GM12878 (cell line): ENCODE measurements at regions not wholly inside any gene's neighbourhood (a gene's known extent, or its start where the extent isn't known, plus 50 kb on each side); places are given as distances from the start of the nearest gene placed in this dataset.

Source experiments
- ATAC-seq: fragments of 200-7000 bp; cut with Tn5 transposase; 3 replicates; pipeline ENCODE4 v1.9.1; 2020; ENCODE audit warnings: mild to moderate bottlenecking, moderate library complexity
- BruUV-seq: library from RNA; stranded (reverse); fragments of 400-500 nt; replicated peaks from 2 replicates; lab custom pipeline; 2021; lab: Mats Ljungman, UMichigan
- CTCF ChIA-PET: fragments of 300-600 bp; sonication (Branson Sonifier 250); formaldehyde crosslinking; extraction: SDS; loops from one replicate; lab custom pipeline; 2021; ENCODE audit warnings: inconsistent platforms; lab: Yijun Ruan, JAX
- POLR2A ChIA-PET: fragments of 350-600 bp; formaldehyde crosslinking; extraction: SDS; loops from one replicate; lab custom pipeline; 2021; ENCODE audit warnings: inconsistent platforms; lab: Charles Lee
- RAD21 ChIA-PET: fragments of 300-600 bp; sonication (Branson Sonifier 250); formaldehyde crosslinking; loops from one replicate; lab custom pipeline; 2023; ENCODE audit warnings: antibody characterized with exemption; ENCODE audit not compliant: unreplicated experiment; lab: Charles Lee
- SMC1A ChIA-PET: fragments of 300-600 bp; sonication (Branson Sonifier 250); formaldehyde crosslinking; loops from one replicate; lab custom pipeline; 2023; ENCODE audit not compliant: unreplicated experiment, uncharacterized antibody; lab: Charles Lee
- DNase-seq: peaks from one replicate; pipeline ENCODE4 v3.0.0-alpha.2; 2011; ENCODE audit warnings: low read depth, low spot score
- FAIRE-seq: peaks from 3 replicates; lab custom pipeline; 2011; peaks lifted over from hg19 to GRCh38; lab: Jason Lieb, UNC
- H2AFZ ChIP-seq: 2 replicates; pipeline ENCODE4 v1.6.0; 2011; ENCODE audit warnings: low read depth, low read length, control low read depth; ENCODE audit not compliant: control insufficient read depth
- H3K27ac ChIP-seq: 2 replicates; pipeline ENCODE4 v1.5.1; 2011; ENCODE audit warnings: control low read depth; ENCODE audit not compliant: control insufficient read depth, insufficient read depth
- H3K27me3 ChIP-seq, 2 experiments: replicated peaks in 1 of 2; 2 replicates each; pipeline versions ENCODE4 v1.6.0 to v1.6.1; 2011; ENCODE audit warnings: low read length in 1 of 2; ENCODE audit not compliant: control insufficient read depth in 2 of 2, insufficient read depth in 2 of 2
- H3K36me3 ChIP-seq, 2 experiments: 2 replicates each; pipeline ENCODE4 v1.5.1; 2011; ENCODE audit warnings: low read length in 1 of 2; ENCODE audit not compliant: control insufficient read depth in 2 of 2, insufficient read depth in 2 of 2
- H3K4me1 ChIP-seq: 2 replicates; pipeline ENCODE4 v1.6.1; 2011; ENCODE audit warnings: mild to moderate bottlenecking, low read length, moderate library complexity, mixed read lengths; ENCODE audit not compliant: control insufficient read depth, insufficient read depth
- H3K4me2 ChIP-seq: 2 replicates; pipeline ENCODE4 v1.6.0; 2011; ENCODE audit warnings: control low read depth; ENCODE audit not compliant: control insufficient read depth, insufficient read depth
- H3K4me3 ChIP-seq: fragments of 200-600 bp; sonication (generic); 2 replicates; pipeline ENCODE4 v1.5.1; 2016
- H3K79me2 ChIP-seq: 2 replicates; pipeline ENCODE4 v1.6.0; 2011; ENCODE audit warnings: low read length; ENCODE audit not compliant: control insufficient read depth, insufficient read depth
- H3K9ac ChIP-seq: 2 replicates; pipeline ENCODE4 v1.8.0; 2011; ENCODE audit warnings: low read length, control low read depth, mixed read lengths; ENCODE audit not compliant: control insufficient read depth, insufficient read depth
- H3K9me3 ChIP-seq: replicated peaks from 3 replicates; pipeline ENCODE4 v1.5.1; 2011; ENCODE audit warnings: mild to moderate bottlenecking, low read length; ENCODE audit not compliant: control insufficient read depth, insufficient read depth
- H4K20me1 ChIP-seq: 2 replicates; pipeline ENCODE4 v1.6.0; 2011; ENCODE audit not compliant: control insufficient read depth, insufficient read depth
- ATF3 ChIP-seq: IDR thresholded peaks from 2 replicates; pipeline ENCODE4 v1.6.1; 2011; ENCODE audit warnings: low read depth, mild to moderate bottlenecking, low read length, moderate library complexity, borderline replicate concordance; ENCODE audit errors: extremely low read depth
- FOS ChIP-seq: IDR thresholded peaks from 3 replicates; pipeline ENCODE4 v1.6.1; 2011; ENCODE audit warnings: borderline replicate concordance; ENCODE audit not compliant: insufficient read length; ENCODE audit errors: extremely low read depth
- MEF2A ChIP-seq: IDR thresholded peaks from 2 replicates; pipeline ENCODE4 v1.6.1; 2011; ENCODE audit warnings: low read depth, mild to moderate bottlenecking, low read length, moderate library complexity; ENCODE audit not compliant: insufficient read depth
- MLLT1 ChIP-seq: fragments of 450-650 bp; IDR thresholded peaks from 2 replicates; pipeline ENCODE4 v1.6.1; 2016; ENCODE audit warnings: mild to moderate bottlenecking
- REST ChIP-seq: IDR thresholded peaks from 2 replicates; pipeline ENCODE4 v1.6.1; 2012; ENCODE audit warnings: mild to moderate bottlenecking, low read depth, low read length
- SUZ12 ChIP-seq: fragments of 200-600 bp; sonication (generic); IDR thresholded peaks from one replicate; pipeline ENCODE4 v1.6.1; 2018; ENCODE audit warnings: antibody characterized with exemption, mild to moderate bottlenecking; ENCODE audit not compliant: unreplicated experiment
- WGBS: methylation state at CpG from one replicate; pipeline ENCODE4 v1.1.6; 2016; ENCODE audit warnings: low lambda C conversion rate; ENCODE audit not compliant: insufficient replicate concordance, insufficient coverage; ENCODE audit errors: missing lambda C conversion rate; 5-methylcytosine and 5-hydroxymethylcytosine counted together
- in situ Hi-C: fragments of 300-500 bp; cut with MboI; formaldehyde crosslinking; loops from 9 replicates; pipeline ENCODE4 v1.14.3; 2018; ENCODE audit warnings: mixed read lengths
- intact Hi-C: fragments of 100-400 bp; cut with micrococcal nuclease; formaldehyde crosslinking; loops from one replicate; pipeline ENCODE4 v1.14.2; 2022; ENCODE audit not compliant: unreplicated experiment

- Histone ChIP-seq H3K4me2 (no peak overlapping the region), H2AFZ (no peak overlapping the region), H3K27ac (no peak overlapping the region), H3K4me3 (no peak overlapping the region), H3K4me1 (peaks cover 12% of the 10 kb centered on the region), H3K36me3 (no peaks in the 10 kb centered on the region), H3K9me3 (no peaks in the 10 kb centered on the region; the same call in 2 of the 3 replicates), H3K79me2 (no peaks in the 10 kb centered on the region), H3K27me3 (no peaks in the 10 kb centered on the region), H4K20me1 (no peaks in the 10 kb centered on the region), H3K9ac (no peak overlapping the region)
- DNase-seq (no peak), ATAC-seq (no peak), FAIRE-seq (no peak)
- TF ChIP-seq SUZ12 (no peak), ATF3 (no peak), MLLT1 (no peak), MEF2A (no peak), REST (no peak), FOS (no peak)
- BruUV-seq, result no TSS peak
- intact Hi-C loops (no loop called here), in situ Hi-C loops (no loop called here)
- POLR2A ChIA-PET, result no interaction called here
- SMC1A ChIA-PET, result no interaction called here
- WGBS, result 7% methylated on average over 1 of the region's 1 CpG
- CTCF ChIA-PET, result no interaction called here
- RAD21 ChIA-PET, result no interaction called here
These were observed 387.4 kb upstream of the CADM1 start for GRCh38 chr11:115891581-115891980.
